ENCODE measurements at regions not wholly inside any gene's neighbourhood (a gene's known extent, or its start where the extent isn't known, plus 50 kb on each side); places are given as distances from the start of the nearest gene placed in this dataset.

DNA sequence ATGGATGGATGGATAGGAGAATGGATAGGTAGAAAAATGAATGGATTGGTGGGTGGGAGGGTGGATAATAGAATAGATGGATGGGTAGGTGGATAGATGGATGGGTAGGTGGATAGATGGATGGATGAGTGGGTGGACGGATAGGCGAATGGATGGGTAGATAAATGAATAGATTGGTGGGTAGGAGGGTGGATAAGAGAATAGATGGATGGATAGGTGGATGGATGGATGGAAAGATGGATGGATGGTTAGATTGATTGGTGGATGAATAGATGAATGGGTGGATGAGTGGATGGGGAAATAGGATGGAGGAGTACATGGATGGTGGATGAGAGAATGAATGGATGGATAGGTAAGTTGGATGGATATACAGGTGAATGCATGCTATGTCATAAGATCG, 110.5 kb downstream of the CEBPB start:
- no peak for DNase-seq (ENCODE audit: low read depth)

DNA sequence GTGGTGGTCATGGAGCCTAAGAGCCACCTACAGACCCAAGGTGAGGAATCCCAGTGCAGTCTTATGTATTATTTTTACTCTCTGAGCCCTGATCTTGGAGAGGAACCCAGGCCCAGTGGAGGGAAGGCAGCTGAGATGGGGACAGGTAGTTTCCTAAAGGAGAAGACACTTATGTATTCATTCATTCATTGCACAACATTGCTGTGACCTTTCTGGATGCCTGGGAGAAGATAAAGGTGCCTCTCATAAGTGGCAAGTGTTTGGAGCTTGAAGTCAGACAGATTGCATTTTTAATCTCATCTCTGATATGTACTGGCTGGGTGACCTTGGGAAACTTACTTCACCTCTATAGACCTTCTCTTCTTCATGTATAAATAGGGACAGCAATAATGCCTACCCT, 111.1 kb downstream of the CEBPB start:
- no peak for DNase-seq (ENCODE audit: low read depth)

DNA sequence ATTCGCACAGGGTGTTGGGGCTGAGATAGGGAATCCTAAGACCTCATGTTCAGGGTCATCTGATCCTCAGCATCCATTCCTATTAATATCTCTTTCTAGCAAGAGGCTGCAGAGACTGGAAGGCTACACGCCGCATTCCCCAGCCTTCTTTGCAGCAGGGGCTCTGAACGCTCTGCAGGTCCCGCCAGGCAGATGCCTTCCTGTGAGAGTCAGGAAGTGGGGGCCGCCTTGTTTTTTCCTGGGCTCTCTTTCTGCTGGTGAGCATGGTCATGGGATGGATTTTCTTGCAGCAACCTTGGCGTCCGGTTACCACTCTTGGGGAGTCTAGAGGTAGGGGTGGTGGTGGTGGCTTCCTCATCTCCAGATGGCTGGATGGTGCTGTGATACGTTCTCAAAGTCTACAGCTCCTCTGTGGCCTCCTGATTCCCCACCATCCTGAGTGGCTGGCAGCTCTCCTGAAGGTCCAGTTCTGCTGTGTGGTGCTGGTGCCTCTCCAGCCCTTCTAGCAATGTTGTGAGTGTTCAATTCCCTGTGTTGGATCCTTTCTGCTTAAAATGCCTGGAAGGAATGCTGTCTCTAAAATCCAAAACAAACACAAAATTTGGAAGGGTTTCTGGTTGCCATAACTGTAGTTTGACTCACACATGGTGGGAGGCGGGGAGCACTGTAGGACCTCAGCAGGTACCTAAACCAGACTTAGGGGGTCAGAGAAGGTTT, 111.9 kb downstream of the CEBPB start:
- DNase-seq (ENCODE audit: low read depth), result no peak

DNA sequence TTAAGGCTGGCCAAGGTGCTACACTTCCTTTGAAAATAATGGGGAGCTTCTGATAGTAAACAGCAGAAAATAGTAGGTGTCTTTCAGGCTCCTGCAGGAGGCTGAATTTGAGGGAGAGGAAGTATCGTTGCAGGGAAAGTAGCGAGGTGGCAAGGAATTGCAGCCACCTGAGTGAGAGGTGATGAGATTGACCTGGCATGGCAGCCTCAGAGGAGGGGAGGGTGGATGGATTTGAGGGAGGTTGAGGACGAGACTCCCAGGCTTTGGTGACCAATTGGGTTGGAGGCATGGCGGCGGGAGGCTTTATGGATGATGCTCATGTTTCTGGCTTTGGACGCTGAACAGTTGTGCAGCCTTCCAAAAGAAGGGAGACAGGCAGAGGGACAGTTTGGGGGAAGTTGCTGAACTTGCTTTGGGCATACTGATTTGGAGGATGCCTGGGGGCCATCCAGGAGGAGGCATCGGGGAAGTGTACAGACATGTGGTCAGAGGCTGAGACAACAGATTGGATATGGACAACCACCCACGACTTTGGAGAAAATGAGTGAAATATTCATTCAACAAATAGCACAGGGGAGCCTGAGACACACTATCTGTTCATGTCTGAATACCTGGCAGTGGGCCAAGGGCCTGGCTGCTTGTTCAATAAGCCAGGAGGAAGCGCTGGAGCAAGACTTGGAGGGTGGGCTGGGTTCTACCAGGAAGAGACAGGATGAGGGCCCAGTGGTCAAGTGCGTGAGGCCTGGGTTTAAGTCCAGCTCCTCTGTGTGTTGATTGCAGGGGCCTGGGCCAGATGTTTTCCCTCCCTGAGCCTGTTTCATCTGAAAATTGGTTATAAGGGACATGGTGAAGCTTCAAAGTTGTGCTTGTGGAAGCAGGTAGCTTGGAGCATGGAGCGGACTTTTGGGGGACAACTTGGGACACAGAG, 113.2 kb downstream of the CEBPB start:
- peak; percentile 71 for DNase-seq (ENCODE audit: low read depth)

DNA sequence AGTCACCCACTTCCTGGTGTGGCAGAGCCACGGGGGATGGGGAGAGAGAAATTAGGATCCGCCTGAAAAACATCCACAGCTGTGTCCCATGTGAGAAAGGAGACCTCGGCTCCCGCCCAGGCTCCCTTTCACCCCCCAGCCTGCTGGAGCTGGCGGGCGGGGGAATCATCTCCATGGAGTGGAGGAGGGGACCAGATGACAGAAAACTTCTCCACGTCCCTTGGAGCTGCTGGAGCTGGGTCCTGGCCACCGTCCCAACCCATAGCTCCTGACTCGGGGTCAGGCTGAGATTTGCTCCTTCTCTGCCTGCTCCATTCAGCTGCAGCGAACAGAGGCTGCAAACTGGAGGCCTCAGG, 113.8 kb downstream of the CEBPB start:
- DNase-seq (ENCODE audit: low read depth), result no peak

DNA sequence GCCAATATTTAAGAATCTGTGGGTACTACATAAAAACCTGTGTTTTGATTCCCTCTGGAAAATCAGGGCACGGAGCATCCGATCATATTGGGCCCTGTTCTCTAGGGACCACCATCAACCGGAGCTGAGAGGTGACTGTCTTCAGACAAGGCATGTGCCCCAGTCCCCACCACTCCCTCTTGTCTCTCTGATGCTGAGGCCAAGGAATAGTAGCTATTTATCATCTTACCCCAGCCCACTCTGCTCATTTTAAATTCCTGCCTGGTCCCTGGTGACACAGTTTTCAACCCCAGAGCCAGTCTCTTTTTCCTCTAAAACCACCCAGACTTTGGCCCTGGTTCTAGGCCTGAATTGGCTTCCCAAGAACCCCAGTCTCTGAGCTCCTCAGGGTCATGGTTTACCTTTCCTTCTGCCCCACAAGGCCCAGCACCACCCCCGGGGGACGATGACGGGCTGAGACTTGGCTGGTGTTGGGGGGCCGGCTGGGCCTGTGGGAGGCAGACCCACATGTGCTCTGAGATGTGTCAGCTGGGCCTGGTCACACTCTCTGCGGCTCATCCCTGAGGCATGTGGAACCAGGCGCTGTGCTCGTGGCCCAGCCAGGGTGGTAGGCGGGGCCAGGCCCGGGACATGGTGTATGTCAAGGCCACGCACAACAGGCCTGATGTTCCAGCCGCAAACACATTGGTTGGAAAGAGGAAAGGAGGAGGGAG, 114.4 kb downstream of the CEBPB start:
- DNase-seq (ENCODE audit: low read depth), result no peak

DNA sequence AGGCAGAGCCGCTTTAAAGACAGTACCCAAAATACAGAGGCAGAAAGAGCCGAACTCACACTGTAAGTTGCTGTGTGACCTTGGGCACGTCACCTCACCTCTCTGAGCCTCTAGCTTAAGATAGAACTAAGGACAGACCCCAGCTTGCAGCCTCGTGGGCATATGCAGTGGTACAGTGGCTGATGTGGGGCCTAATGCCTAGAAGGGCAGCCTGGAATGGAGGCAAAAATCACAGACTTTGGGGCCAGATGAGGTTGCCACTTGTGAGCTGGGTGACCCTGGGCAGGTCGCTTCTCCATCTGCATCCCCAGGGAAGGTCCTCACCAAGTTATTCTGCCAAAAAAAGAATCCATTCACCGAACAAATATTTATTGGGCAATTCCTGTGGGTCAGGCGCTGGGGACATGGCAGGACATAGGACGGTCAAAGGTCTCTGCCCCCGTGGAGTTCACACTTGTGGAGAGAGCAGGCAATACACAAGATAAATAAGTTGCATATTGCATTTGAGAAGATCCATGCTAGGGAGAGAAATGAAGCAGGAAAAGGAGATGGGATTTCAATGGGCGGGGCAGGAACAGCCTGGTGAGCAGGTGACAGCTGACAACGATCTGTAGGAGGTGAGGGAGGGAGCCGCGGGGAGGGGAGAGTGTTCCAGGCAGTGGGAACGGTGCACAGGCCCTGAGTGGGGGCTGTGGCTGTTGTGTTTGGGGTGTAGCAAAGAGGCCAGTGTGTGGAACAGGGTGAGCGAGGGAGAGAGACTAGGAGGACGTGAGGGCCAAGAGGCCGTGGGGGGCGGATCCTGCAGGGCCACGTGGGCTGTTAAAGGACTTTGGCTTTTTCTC, 115.2 kb downstream of the CEBPB start:
- no peak for DNase-seq (ENCODE audit: low read depth)

DNA sequence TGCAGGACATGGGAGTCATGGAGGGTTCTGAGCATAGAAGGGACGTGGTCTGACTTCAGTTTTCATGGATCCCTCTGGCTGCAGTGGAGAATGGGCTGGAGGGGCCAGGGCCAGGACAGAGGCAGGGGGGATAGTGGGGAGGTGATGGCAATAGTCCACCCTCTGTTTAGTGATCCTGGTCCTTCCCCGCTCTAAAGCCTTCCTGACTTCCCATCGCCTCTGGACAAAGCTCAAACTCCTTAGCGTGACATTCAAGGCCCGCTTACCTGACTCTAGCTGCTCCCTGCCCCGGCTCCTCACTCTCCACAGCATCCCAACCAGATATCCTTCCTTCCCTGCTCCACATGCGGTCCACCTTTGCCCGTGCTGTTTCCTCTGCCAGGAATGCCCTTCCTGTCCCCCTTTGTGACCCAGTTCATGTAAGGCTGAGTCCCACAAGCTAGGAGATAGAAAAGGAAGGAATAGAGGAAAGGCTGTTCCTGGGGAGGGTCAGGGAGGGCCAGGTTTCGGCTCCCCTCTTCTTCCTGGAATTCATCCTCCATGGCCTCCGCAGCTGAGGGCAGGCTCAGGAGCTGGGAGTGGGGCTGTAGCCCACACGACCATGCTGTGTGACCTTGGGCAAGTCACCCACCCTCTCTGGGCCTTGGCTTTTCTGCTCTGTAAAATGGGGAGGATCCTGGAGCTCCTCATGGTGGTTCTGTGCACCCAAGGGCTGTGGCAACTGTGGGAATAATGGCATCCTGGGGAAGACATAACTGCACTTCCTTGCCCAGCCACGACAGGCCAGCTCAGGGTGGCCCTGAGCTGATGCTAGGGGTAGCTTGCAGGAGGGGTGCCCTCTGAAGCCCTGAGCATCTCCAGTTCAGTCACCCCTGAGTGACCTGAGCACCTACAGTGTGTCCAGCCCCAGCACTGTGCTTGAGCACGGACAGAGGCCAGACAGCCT, 116.1 kb downstream of the CEBPB start:
- no peak for DNase-seq (ENCODE audit: low read depth)

DNA sequence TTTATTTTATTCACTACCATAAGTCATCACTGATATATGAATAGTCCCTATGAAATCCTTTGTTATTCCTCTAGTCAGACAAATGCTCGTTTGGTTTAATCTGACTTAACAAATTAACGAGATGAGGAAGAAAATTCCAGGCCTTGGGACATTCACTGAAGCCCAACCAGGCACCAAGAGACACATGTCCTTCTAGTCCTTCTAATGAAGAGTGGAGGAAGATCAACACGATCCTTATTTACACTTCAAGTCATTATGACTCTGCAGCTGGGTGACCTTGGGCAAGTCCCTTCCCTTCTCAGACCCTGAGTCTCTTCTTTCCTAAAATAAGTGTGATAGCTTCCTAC, 117.5 kb downstream of the CEBPB start:
- no peak for DNase-seq (ENCODE audit: low read depth)

DNA sequence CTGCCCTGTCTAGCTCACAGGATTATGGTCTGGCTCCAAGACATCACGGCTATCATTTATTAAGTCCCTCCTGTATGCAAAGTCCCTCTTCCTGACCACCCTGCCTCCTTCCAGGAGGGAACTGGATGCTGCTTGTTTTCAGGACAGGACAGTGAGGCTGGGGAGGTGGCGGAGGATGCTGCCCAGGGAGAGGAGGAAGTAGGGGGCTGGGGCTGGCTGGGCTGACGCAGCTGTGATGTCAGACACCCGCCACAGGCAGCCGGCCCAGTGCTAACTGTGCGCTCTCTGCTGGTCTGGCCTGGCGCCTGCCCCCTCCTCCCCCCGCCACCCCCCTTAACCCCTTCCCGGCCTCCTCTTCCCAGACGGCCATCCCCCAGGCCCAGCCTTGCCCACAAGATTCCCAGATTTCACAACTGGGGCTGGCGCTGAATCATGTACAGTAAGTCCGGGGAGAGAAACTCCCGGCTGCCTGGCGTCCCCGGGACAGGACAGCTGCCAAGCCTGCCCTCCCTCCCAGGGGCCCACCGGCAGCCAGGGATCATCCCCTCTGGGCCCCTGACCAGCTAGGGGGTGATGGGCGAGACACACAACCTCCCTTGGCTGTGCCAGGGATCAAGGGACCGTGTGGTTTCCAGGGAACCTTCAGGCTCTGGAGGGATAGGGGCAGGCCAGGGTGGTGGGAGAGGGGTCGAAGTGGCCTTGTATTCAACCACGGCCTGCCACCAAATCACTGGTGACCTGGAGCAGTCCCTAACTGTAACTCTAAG, 118.1 kb downstream of the CEBPB start:
- DNase-seq (ENCODE audit: low read depth), result peak; percentile 94

DNA sequence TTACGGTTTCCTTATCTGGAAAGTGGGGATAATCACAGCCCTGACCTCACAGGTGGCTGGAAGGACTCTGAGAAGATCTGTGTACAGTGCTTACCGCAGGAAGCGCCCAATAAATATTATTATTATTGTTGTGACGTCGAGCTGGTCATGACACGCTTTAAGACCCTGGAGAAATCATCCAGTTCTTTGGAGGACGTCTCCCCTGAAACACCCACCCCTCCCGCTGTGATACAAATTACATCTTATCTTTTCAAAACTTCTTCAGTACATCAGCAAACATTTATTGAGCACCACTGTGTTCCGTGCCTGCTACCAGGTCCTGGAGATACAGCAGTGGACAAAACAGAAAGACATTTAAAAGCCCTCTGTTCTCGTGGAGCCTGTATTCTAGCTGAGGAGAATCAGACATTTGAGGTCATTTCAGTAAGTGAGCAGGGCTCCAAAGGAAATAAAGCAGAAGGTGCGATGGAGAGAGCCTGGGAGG, 118.7 kb downstream of the CEBPB start:
- no peak for DNase-seq (ENCODE audit: low read depth)

DNA sequence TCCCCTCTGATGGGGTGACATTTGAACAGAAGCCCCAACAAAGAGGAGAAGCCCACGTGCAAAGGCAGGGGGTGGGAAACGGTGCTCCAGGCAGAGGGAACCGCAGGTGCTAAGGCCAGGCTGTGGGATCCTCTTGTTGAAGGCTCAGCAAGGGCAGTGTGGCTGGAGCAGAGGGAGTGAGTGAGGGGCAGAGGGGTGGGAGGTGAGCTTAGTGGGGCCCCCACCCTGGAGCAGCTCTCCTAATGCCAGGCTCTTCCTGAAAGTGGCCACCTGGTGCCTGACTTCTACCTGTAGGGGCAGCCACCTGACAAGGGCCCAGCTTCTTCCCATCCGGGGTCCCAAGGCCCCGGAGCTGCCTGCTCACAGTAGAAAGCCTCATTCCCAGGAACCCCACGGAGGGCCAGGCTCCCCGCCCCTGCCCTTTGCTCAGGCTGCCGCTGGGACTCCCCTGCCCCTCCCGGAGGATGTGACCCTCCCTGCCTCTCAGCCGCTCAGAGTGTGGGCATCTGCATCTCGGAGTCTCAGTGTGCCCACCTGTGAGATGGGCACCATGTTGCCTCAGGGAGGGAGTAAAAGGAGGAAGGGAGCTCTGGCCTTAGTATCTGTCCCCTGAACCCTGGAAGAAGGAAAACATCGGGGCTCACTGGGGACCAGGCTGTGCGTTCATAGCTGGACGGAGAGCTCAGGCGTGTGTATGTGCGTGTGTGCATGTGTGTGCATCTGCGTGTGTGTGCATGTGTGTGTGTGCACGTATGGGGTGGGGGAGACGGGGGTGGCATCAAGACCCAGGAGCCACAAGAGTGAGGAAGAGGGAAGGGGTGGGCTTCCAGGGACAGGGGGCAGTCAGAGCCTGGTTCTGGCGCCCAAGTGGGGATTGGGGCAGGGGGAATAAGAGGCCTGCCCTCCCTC, 119.4 kb downstream of the CEBPB start:
- no peak for DNase-seq (ENCODE audit: low read depth)

DNA sequence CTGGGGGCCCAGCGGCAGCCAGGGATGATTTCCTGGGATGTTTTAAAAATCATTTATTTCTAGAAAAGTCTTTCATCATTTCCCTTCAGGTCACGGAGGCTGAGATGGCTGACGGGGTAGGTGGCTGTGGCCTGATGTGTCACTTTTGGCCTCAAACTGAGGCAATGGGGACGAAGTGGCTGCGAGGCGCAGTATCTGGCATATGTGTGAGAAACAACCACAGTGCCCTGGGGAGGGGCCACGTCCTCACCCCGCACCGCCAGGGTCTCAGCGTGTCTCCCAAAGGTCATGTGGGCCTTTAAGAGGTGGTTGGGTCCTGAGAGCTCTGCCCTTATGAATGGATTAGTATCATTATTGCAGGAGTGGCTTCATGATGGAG, 120.0 kb downstream of the CEBPB start:
- no peak for DNase-seq (ENCODE audit: low read depth)

DNA sequence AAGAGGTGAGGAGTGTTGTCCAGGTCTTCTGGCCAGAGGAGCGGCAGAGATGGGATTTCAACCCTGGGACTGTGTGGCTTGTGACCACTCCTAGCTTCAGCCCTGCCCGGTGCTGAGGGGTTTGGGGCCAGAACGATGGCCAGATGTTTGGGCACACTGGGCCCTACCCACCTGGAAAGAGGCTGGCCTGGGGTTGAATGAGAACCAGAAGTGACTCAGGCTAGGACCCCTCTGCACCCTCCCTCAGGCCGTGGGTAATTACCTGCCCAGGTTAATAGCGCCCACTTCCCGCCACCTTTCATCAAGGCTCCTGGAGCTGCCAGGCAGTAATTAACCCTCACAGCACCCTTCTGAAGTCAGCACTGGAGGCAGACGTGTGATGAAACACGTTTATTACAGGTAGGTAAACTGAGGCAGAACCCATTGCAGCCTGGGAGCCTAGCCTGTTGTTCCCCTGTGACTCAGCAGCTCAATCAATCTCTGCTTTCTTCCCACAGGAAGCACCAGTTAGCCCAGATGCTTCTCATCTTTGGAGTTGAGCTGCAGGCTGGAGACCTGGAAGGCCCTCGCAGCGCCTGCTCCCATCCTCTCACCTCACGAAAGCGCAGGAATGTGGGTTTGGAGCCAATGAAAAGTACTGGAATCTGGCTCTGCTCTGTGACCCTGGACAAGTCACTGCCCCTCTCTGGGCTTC, 120.8 kb downstream of the CEBPB start:
- DNase-seq (ENCODE audit: low read depth), result no peak

DNA sequence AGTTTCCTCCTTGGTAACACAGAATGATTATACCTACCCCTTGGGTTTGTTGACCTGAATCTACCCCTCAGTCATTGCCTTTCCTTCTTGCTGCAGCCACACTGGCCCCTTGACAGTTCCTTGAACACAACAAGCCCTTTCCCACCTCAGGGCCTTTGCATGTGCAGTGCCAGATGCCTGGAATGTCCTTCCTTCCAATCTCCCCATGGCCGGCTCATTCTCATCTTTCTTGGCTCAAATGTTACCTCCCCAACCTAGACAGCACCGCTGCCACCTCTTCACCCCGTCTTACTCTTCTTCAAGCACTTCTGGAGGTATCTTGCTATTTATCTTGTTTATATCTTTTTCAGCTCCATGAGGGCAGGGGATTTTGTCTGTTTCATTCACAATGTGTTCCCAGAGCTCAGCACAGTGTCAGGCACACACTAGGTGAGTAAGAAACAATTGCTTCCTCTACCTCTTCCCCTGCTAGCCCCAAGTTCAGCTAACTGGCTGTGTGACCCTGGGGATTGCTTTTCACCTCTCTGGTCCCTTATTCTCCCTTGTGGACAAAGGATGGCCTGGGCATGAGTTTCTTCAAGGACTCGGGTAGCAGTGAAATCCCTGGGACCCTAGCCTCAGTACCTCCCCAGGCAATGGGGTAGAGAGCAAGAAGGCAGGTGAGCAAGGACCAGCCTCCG, 121.5 kb downstream of the CEBPB start:
- DNase-seq (ENCODE audit: low read depth), result no peak

DNA sequence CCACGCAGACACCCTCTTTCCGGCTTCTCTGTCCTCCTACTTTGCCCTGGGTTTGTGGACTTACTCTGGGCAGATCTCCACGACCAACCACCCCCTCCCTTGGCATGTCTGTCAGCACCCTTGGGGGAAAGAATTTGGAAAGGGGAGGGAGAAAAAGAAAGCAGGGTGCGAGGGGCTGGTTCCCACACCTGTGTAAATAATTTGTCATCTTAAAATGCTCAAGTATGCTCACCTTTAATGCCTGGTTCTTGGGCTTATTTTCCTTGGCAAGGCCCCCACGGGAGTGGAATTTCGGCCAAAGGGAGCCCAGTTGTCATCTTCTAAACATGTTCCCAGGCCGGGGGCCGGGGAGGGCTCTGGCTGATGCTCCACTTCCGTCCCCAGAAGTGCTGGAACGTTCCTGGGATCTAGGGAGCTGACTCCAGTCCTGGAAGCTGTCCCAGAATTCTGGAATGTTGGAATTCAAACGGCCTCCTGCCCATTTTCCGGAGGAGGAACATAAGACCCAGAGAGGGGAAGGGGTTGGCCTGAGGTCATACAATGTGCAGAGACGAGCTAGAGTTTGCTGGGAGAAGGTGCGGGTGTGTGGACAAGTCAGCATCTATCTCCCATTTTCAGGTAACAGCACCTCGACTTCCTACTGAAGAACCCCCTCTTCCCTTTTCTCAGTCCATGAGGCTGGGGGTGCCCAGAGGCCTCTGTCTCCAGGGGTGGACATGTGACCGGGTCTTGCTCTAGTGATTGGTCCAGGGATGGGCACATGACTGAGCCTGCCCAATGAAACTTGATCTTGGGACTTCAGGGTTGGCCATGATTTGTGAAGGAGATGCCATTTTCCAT, 122.3 kb downstream of the CEBPB start:
- peak; percentile 59 for DNase-seq (ENCODE audit: low read depth)

DNA sequence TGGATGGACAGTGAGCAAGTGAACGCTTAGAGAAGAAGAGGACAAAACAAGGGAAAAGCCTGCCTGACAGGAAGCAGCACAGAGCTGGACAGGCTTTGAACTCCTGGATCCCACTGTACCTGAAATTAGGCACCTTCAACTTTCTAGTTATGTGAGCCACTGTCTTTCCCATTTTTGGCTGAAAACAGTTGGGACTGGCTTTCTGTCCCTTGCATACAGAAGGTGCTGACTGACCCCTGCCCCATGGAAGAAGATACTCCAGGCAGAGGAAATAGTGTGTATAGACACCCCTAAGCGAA, 122.8 kb downstream of the CEBPB start:
- no peak for DNase-seq (ENCODE audit: low read depth)
